ENCODE measurements at regions not wholly inside any gene's neighbourhood (a gene's known extent, or its start where the extent isn't known, plus 50 kb on each side); places are given as distances from the start of the nearest gene placed in this dataset.

DNA sequence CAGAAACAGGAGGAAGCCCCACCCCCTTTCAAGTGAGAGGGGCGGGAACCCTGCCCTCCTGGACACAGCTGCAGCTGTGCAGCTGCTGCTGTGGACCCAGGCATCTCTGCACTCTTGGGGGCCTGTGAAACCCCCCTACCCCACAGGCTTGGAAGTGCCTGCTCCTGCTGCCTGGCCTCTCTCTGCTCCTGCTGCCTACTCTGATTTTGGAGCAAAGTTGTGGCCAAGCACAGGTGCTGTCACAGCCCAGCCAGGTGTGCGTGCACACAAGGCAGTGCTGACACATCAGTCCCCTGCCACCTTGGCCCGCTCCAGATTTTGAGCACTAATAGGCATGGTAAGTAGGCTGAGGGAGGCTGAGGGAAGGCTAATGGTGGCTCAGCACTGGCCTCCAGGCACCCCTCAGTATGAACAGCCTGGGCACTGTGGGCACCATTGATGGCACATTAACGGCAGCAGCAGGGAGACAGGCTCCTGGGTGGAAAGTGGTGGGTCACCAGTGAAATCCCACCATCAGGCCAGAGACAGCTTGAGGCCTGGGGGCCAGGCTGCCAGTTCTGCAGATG is 890.9 kb downstream of the GBE1 start:
- H3K9me1 ChIP-seq (ENCODE audit: control insufficient read depth, insufficient read depth, low read length) = no peaks in the 10 kb centered on the region
- no peaks in the 10 kb centered on the region for H3K4me1 ChIP-seq (replicated peaks in 1 of 2; ENCODE audit: control insufficient read depth in 2 of 2, insufficient read depth in 2 of 2, low read length in 2 of 2)
- no peak overlapping the region for H3K27ac ChIP-seq (ENCODE audit: extremely low read depth, low read depth, low read length)
- DNase-seq (ENCODE audit: extremely low read depth in 1 of 4, low spot score in 3 of 4) (no peak), ATAC-seq (no peak), FAIRE-seq (no peak)
- H3K9ac ChIP-seq (ENCODE audit: insufficient read depth in 1 of 2, low read depth in 2 of 2, low read length in 2 of 2) = no peak overlapping the region
- intact Hi-C loops (cut with micrococcal nuclease) (no loop called here), in situ Hi-C loops (cut with MboI) (no loop called here)
- WGBS (ENCODE audit: insufficient coverage, low coverage, missing lambda C conversion rate) = 0% methylated on average over 1 of the region's 4 CpGs
- no peaks in the 10 kb centered on the region for H4K20me1 ChIP-seq (replicated peaks; ENCODE audit: control insufficient read depth, insufficient read depth, low read length)
- BruUV-seq (replicated peaks) = no TSS peak
- no peaks in the 10 kb centered on the region for H3K79me2 ChIP-seq (ENCODE audit: control insufficient read depth, insufficient read depth, low read length)
- ChIA-PET CTCF (ENCODE audit: low intra/inter-chr PET ratio) (no interaction called here), POLR2A (no interaction called here)
- no peaks in the 10 kb centered on the region for H3K36me3 ChIP-seq (ENCODE audit: control insufficient read depth, insufficient read depth, low read length)
- no peak overlapping the region for H3K4me2 ChIP-seq (ENCODE audit: insufficient read depth, low read length)
- H3K4me3 ChIP-seq = no peak overlapping the region
- H2AFZ ChIP-seq (ENCODE audit: low read depth, low read length) = no peak overlapping the region
- TF ChIP-seq XRCC4 (IDR thresholded peaks at IDR 0.05; ENCODE audit: extremely low read depth, insufficient read depth, insufficient read length) (no peak), ZNF77 (CRISPR knock-in tag; IDR thresholded peaks at IDR 0.05) (no peak), SRF (CRISPR knock-in tag; IDR thresholded peaks at IDR 0.05) (no peak), SMC3 (conservative IDR thresholded peaks at IDR 0.05; ENCODE audit: insufficient read depth, low read depth, low read length) (no peak), NFATC3 (IDR thresholded peaks at IDR 0.05) (no peak), GATAD2A (IDR thresholded peaks at IDR 0.05) (no peak), SMARCA5 (IDR thresholded peaks at IDR 0.05) (no peak), ZNF395 (CRISPR knock-in tag; IDR thresholded peaks at IDR 0.05) (no peak), SNIP1 (IDR thresholded peaks at IDR 0.05; ENCODE audit: low read depth) (no peak), TSHZ1 (CRISPR knock-in tag; IDR thresholded peaks at IDR 0.05) (no peak), ETS1 (conservative IDR thresholded peaks at IDR 0.05; ENCODE audit: control insufficient read depth, low read depth, low read length) (no peak), YBX1 (IDR thresholded peaks at IDR 0.05) (no peak), NKRF (IDR thresholded peaks at IDR 0.05; ENCODE audit: borderline replicate concordance) (no peak), MBD1 (CRISPR knock-in tag; IDR thresholded peaks at IDR 0.05) (no peak)
- H3K9me3 ChIP-seq (replicated peaks; ENCODE audit: control insufficient read depth, insufficient read depth, low read depth, low read length) = no peaks in the 10 kb centered on the region; the same call in 1 of the 2 replicates
- H3K27me3 ChIP-seq (ENCODE audit: control insufficient read depth in 2 of 2, insufficient read depth in 2 of 2, low read length in 2 of 2) = no peaks in the 10 kb centered on the region

Data from K562 (cell line).